Glomerular visceral epithelial cell (primary cell): ENCODE measurements at regions not wholly inside any gene's neighbourhood (a gene's known extent, or its start where the extent isn't known, plus 50 kb on each side); places are given as distances from the start of the nearest gene placed in this dataset.
"Not testable (repeated sequence)": the region's sequence is repeated elsewhere in the genome, so short reads cannot be mapped to it uniquely, and the experiment has no call there.

Experiments used
- DNase-seq: peaks from one replicate; pipeline ENCODE4 v3.0.0-alpha.2; 2016; ENCODE audit errors: extremely low spot score

- no peak for DNase-seq
These were observed 282.9 kb downstream of the KLF5 start for GRCh38 chr13:73341748-73342147.

GRCh38 chr13:73340069-73340468, 281.3 kb downstream of the KLF5 start:
- no peak for DNase-seq

GRCh38 chr13:73339086-73339485, 280.3 kb downstream of the KLF5 start:
- DNase-seq = no peak

GRCh38 chr13:73338389-73338788, 279.6 kb downstream of the KLF5 start:
- no peak for DNase-seq

- DNase-seq = no peak
These were observed 278.7 kb downstream of the KLF5 start for GRCh38 chr13:73337532-73337931.

- no peak for DNase-seq
These were observed 278.0 kb downstream of the KLF5 start for GRCh38 chr13:73336773-73337172.

- no peak for DNase-seq
These were observed 277.1 kb downstream of the KLF5 start for GRCh38 chr13:73335944-73336343.

GRCh38 chr13:73335210-73335609, 276.4 kb downstream of the KLF5 start:
- peak; percentile 52 for DNase-seq

GRCh38 chr13:73334445-73334844, 275.6 kb downstream of the KLF5 start:
- DNase-seq = no peak

- DNase-seq = no peak
These were observed 272.8 kb downstream of the KLF5 start for GRCh38 chr13:73331556-73331955.

GRCh38 chr13:73329355-73329754, 270.6 kb downstream of the KLF5 start:
- no peak for DNase-seq

GRCh38 chr13:73327579-73327978, 268.8 kb downstream of the KLF5 start:
- DNase-seq = no peak

- no peak for DNase-seq
These were observed 267.1 kb downstream of the KLF5 start for GRCh38 chr13:73325723-73326558.

GRCh38 chr13:73324842-73325722, 266.3 kb downstream of the KLF5 start:
- DNase-seq = no peak

GRCh38 chr13:73323615-73324014, 264.8 kb downstream of the KLF5 start:
- DNase-seq = no peak

- DNase-seq = no peak
These were observed 262.2 kb downstream of the KLF5 start for GRCh38 chr13:73321043-73321442.

GRCh38 chr13:73317140-73317539, 258.3 kb downstream of the KLF5 start:
- DNase-seq = no peak

GRCh38 chr13:73310366-73310765, 251.6 kb downstream of the KLF5 start:
- DNase-seq = no peak

GRCh38 chr13:73307481-73307880, 248.7 kb downstream of the KLF5 start:
- no peak for DNase-seq

- DNase-seq = no peak
These were observed 247.9 kb downstream of the KLF5 start for GRCh38 chr13:73306688-73307087.

GRCh38 chr13:73304442-73304841, 245.6 kb downstream of the KLF5 start:
- DNase-seq = no peak

GRCh38 chr13:73303851-73304250, 245.0 kb downstream of the KLF5 start:
- peak; percentile 59 for DNase-seq

- not testable (repeated sequence) for DNase-seq
These were observed 242.8 kb downstream of the KLF5 start for GRCh38 chr13:73301622-73302021.
